GM12878 (cell line): ENCODE measurements at regions not wholly inside any gene's neighbourhood (a gene's known extent, or its start where the extent isn't known, plus 50 kb on each side); places are given as distances from the start of the nearest gene placed in this dataset.

Experiments
- ATAC-seq: fragments of 200-7000 bp; cut with Tn5 transposase; 3 replicates; pipeline ENCODE4 v1.9.1; 2020; ENCODE audit warnings: mild to moderate bottlenecking, moderate library complexity
- BruUV-seq: library from RNA; stranded (reverse); fragments of 400-500 nt; replicated peaks from 2 replicates; lab custom pipeline; 2021; lab: Mats Ljungman, UMichigan
- CTCF ChIA-PET: fragments of 300-600 bp; sonication (Branson Sonifier 250); formaldehyde crosslinking; extraction: SDS; loops from one replicate; lab custom pipeline; 2021; ENCODE audit warnings: inconsistent platforms; lab: Yijun Ruan, JAX
- POLR2A ChIA-PET: fragments of 350-600 bp; formaldehyde crosslinking; extraction: SDS; loops from one replicate; lab custom pipeline; 2021; ENCODE audit warnings: inconsistent platforms; lab: Charles Lee
- RAD21 ChIA-PET: fragments of 300-600 bp; sonication (Branson Sonifier 250); formaldehyde crosslinking; loops from one replicate; lab custom pipeline; 2023; ENCODE audit warnings: antibody characterized with exemption; ENCODE audit not compliant: unreplicated experiment; lab: Charles Lee
- SMC1A ChIA-PET: fragments of 300-600 bp; sonication (Branson Sonifier 250); formaldehyde crosslinking; loops from one replicate; lab custom pipeline; 2023; ENCODE audit not compliant: unreplicated experiment, uncharacterized antibody; lab: Charles Lee
- DNase-seq: peaks from one replicate; pipeline ENCODE4 v3.0.0-alpha.2; 2011; ENCODE audit warnings: low read depth, low spot score
- FAIRE-seq: peaks from 3 replicates; lab custom pipeline; 2011; peaks lifted over from hg19 to GRCh38; lab: Jason Lieb, UNC
- H2AFZ ChIP-seq: 2 replicates; pipeline ENCODE4 v1.6.0; 2011; ENCODE audit warnings: low read depth, low read length, control low read depth; ENCODE audit not compliant: control insufficient read depth
- H3K27ac ChIP-seq: 2 replicates; pipeline ENCODE4 v1.5.1; 2011; ENCODE audit warnings: control low read depth; ENCODE audit not compliant: control insufficient read depth, insufficient read depth
- H3K27me3 ChIP-seq, 2 experiments: replicated peaks in 1 of 2; 2 replicates each; pipeline versions ENCODE4 v1.6.0 to v1.6.1; 2011; ENCODE audit warnings: low read length in 1 of 2; ENCODE audit not compliant: control insufficient read depth in 2 of 2, insufficient read depth in 2 of 2
- H3K36me3 ChIP-seq, 2 experiments: 2 replicates each; pipeline ENCODE4 v1.5.1; 2011; ENCODE audit warnings: low read length in 1 of 2; ENCODE audit not compliant: control insufficient read depth in 2 of 2, insufficient read depth in 2 of 2
- H3K4me1 ChIP-seq: 2 replicates; pipeline ENCODE4 v1.6.1; 2011; ENCODE audit warnings: mild to moderate bottlenecking, low read length, moderate library complexity, mixed read lengths; ENCODE audit not compliant: control insufficient read depth, insufficient read depth
- H3K4me2 ChIP-seq: 2 replicates; pipeline ENCODE4 v1.6.0; 2011; ENCODE audit warnings: control low read depth; ENCODE audit not compliant: control insufficient read depth, insufficient read depth
- H3K4me3 ChIP-seq: fragments of 200-600 bp; sonication (generic); 2 replicates; pipeline ENCODE4 v1.5.1; 2016
- H3K79me2 ChIP-seq: 2 replicates; pipeline ENCODE4 v1.6.0; 2011; ENCODE audit warnings: low read length; ENCODE audit not compliant: control insufficient read depth, insufficient read depth
- H3K9ac ChIP-seq: 2 replicates; pipeline ENCODE4 v1.8.0; 2011; ENCODE audit warnings: low read length, control low read depth, mixed read lengths; ENCODE audit not compliant: control insufficient read depth, insufficient read depth
- H3K9me3 ChIP-seq: replicated peaks from 3 replicates; pipeline ENCODE4 v1.5.1; 2011; ENCODE audit warnings: mild to moderate bottlenecking, low read length; ENCODE audit not compliant: control insufficient read depth, insufficient read depth
- H4K20me1 ChIP-seq: 2 replicates; pipeline ENCODE4 v1.6.0; 2011; ENCODE audit not compliant: control insufficient read depth, insufficient read depth
- ATF7 ChIP-seq: fragments of 450-650 bp; IDR thresholded peaks from 2 replicates; pipeline ENCODE4 v1.6.1; 2016; ENCODE audit warnings: low read depth, mild to moderate bottlenecking
- CBFB ChIP-seq: IDR thresholded peaks from 2 replicates; pipeline ENCODE4 v1.6.1; 2016; ENCODE audit warnings: antibody characterized with exemption, low read depth
- CEBPZ ChIP-seq: fragments of 150-350 bp; IDR thresholded peaks from 2 replicates; pipeline ENCODE4 v1.6.1; 2016; ENCODE audit warnings: low read depth, low read length
- GATAD2B ChIP-seq: fragments of 450-650 bp; conservative IDR thresholded peaks from 2 replicates; pipeline ENCODE4 v1.6.1; 2017; ENCODE audit warnings: low read depth, mild to moderate bottlenecking, moderate library complexity
- IKZF2 ChIP-seq, 2 experiments: fragments of 450-650 bp; IDR thresholded peaks; 2 replicates each; pipeline ENCODE4 v1.6.1; 2017; ENCODE audit warnings: mild to moderate bottlenecking in 2 of 2, moderate library complexity in 2 of 2
- IRF4 ChIP-seq: IDR thresholded peaks from 2 replicates; pipeline ENCODE4 v1.6.1; 2011; ENCODE audit warnings: low read depth, low read length
- NBN ChIP-seq: fragments of 450-650 bp; IDR thresholded peaks from 2 replicates; pipeline ENCODE4 v1.6.1; 2016
- NR2F1 ChIP-seq: fragments of 450-650 bp; conservative IDR thresholded peaks from 2 replicates; pipeline ENCODE4 v1.6.1; 2017; ENCODE audit warnings: mild to moderate bottlenecking
- POLR2A ChIP-seq: IDR thresholded peaks from 2 replicates; pipeline ENCODE4 v1.6.1; 2011; ENCODE audit warnings: low read depth, mild to moderate bottlenecking, low read length
- POLR2AphosphoS5 ChIP-seq: IDR thresholded peaks from 2 replicates; pipeline ENCODE4 v1.6.1; 2011; ENCODE audit warnings: mild to moderate bottlenecking, low read length, inconsistent platforms
- POU2F2 ChIP-seq: IDR thresholded peaks from 3 replicates; pipeline ENCODE4 v1.6.1; 2011; ENCODE audit warnings: low read depth, mild to moderate bottlenecking, low read length, borderline replicate concordance
- PRDM15 ChIP-seq: fragments of 450-650 bp; formaldehyde crosslinking; IDR thresholded peaks from 2 replicates; pipeline ENCODE4 v1.4.0; 2020; ENCODE audit warnings: mild to moderate bottlenecking, moderate library complexity
- RB1 ChIP-seq: fragments of 450-650 bp; formaldehyde crosslinking; IDR thresholded peaks from 2 replicates; pipeline ENCODE4 v1.6.1; 2017; ENCODE audit warnings: mild to moderate bottlenecking, borderline replicate concordance
- RBBP5 ChIP-seq: fragments of 200-600 bp; sonication (generic); conservative IDR thresholded peaks from 2 replicates; pipeline ENCODE4 v1.6.1; 2016
- STAT1 ChIP-seq: fragments of 450-650 bp; conservative IDR thresholded peaks from 2 replicates; pipeline ENCODE4 v1.6.1; 2014; ENCODE audit warnings: antibody characterized with exemption, mild to moderate bottlenecking
- STAT3 ChIP-seq: IDR thresholded peaks from 2 replicates; pipeline ENCODE4 v1.6.1; 2011; ENCODE audit warnings: low read depth, low read length, improper control_type of control experiment
- WGBS: methylation state at CpG from one replicate; pipeline ENCODE4 v1.1.6; 2016; ENCODE audit warnings: low lambda C conversion rate; ENCODE audit not compliant: insufficient replicate concordance, insufficient coverage; ENCODE audit errors: missing lambda C conversion rate; 5-methylcytosine and 5-hydroxymethylcytosine counted together
- in situ Hi-C: fragments of 300-500 bp; cut with MboI; formaldehyde crosslinking; loops from 9 replicates; pipeline ENCODE4 v1.14.3; 2018; ENCODE audit warnings: mixed read lengths
- intact Hi-C: fragments of 100-400 bp; cut with micrococcal nuclease; formaldehyde crosslinking; loops from one replicate; pipeline ENCODE4 v1.14.2; 2022; ENCODE audit not compliant: unreplicated experiment

- H3K36me3 ChIP-seq = no peaks in the 10 kb centered on the region
- FAIRE-seq (no peak), DNase-seq (no peak), ATAC-seq (no peak)
- SMC1A ChIA-PET = no interaction called here
- no peaks in the 10 kb centered on the region for H3K9me3 ChIP-seq
- no peak overlapping the region for H3K4me3 ChIP-seq
- POLR2A ChIA-PET = no interaction called here
- in situ Hi-C loops = no loop called here
- intact Hi-C loops = no loop called here
- H3K4me2 ChIP-seq = no peak overlapping the region
- RAD21 ChIA-PET = no interaction called here
- H2AFZ ChIP-seq = no peak overlapping the region
- BruUV-seq = no TSS peak
- WGBS = 44% methylated on average over 8 of the region's 8 CpGs
- H3K27me3 ChIP-seq = peaks cover 0 to 8% of the 10 kb centered on the region in 2 experiments; a peak in 1 of 4 replicates
- no peaks in the 10 kb centered on the region for H3K79me2 ChIP-seq
- H4K20me1 ChIP-seq = no peaks in the 10 kb centered on the region
- no peak overlapping the region for H3K27ac ChIP-seq
- H3K4me1 ChIP-seq = no peaks in the 10 kb centered on the region
- no peak for TF ChIP-seq RBBP5
- no peak for TF ChIP-seq STAT1
- no peak for TF ChIP-seq NBN
- TF ChIP-seq CBFB = no peak
- no peak for TF ChIP-seq POLR2AphosphoS5
- no peak for TF ChIP-seq IRF4
- TF ChIP-seq POLR2A = no peak
- no peak for TF ChIP-seq ATF7
- no peak for TF ChIP-seq POU2F2
- CTCF ChIA-PET = no interaction called here
- no peak overlapping the region for H3K9ac ChIP-seq
Observed at GRCh38 chr9:87141124-87141523, 193.8 kb upstream of the GAS1 start.

GRCh38 chr9:87146933-87147332 is 199.6 kb upstream of the GAS1 start:
- no peaks in the 10 kb centered on the region for H3K9me3 ChIP-seq
- H3K4me3 ChIP-seq = no peak overlapping the region
- H3K4me2 ChIP-seq = no peak overlapping the region
- no peaks in the 10 kb centered on the region for H3K4me1 ChIP-seq
- FAIRE-seq (no peak), ATAC-seq (no peak), DNase-seq (no peak)
- no peaks in the 10 kb centered on the region for H3K36me3 ChIP-seq
- H4K20me1 ChIP-seq = no peaks in the 10 kb centered on the region
- ChIA-PET RAD21 (no interaction called here), SMC1A (no interaction called here), CTCF (no interaction called here), POLR2A (no interaction called here)
- intact Hi-C loops (no loop called here), in situ Hi-C loops (no loop called here)
- H3K79me2 ChIP-seq = no peaks in the 10 kb centered on the region
- H3K27me3 ChIP-seq = peaks cover 1 to 8% of the 10 kb centered on the region in 2 experiments; a peak in 3 of 4 replicates
- no peak overlapping the region for H2AFZ ChIP-seq
- H3K27ac ChIP-seq = no peak overlapping the region
- BruUV-seq = no TSS peak
- H3K9ac ChIP-seq = no peak overlapping the region
- 24% methylated on average over 7 of the region's 7 CpGs for WGBS
- TF ChIP-seq STAT3 (no peak), NR2F1 (no peak), IKZF2 (IDR thresholded peaks at IDR 0.05) (no peak), RB1 (no peak), GATAD2B (no peak), PRDM15 (no peak), CEBPZ (no peak)
